Ovary (tissue), 7 donors: ENCODE measurements at regions not wholly inside any gene's neighbourhood (a gene's known extent, or its start where the extent isn't known, plus 50 kb on each side); places are given as distances from the start of the nearest gene placed in this dataset.

Experiments
- DNase-seq, 5 donors: peaks; one replicate each; pipeline ENCODE4 v3.0.0-alpha.2; 2019 to 2020
- H3K27ac ChIP-seq, 2 donors: fragments of 200-600 bp; one replicate each; pipeline versions ENCODE4 v1.5.1 to v1.8.0; 2019 to 2022
- H3K27me3 ChIP-seq: fragments of 200-600 bp; one replicate; pipeline ENCODE4 v1.8.0; 2022
- H3K36me3 ChIP-seq: fragments of 200-600 bp; sonication (generic); one replicate; pipeline ENCODE4 v1.5.1; 2019
- H3K4me1 ChIP-seq: one replicate; pipeline ENCODE4 v1.8.1; 2013; ENCODE audit warnings: mild to moderate bottlenecking, moderate library complexity; ENCODE audit not compliant: insufficient read depth
- H3K4me3 ChIP-seq: fragments of 200-600 bp; sonication (generic); one replicate; pipeline ENCODE4 v1.5.1; 2017
- H3K9me3 ChIP-seq, 2 donors: fragments of 200-600 bp in 1 of 2; sonication (generic) in 1 of 2; one replicate each; pipeline versions ENCODE4 v1.5.1 to v1.8.1; 2013 to 2019; ENCODE audit warnings: mild to moderate bottlenecking in 1 of 2, moderate library complexity in 1 of 2
- EP300 ChIP-seq: sonication (generic); formaldehyde crosslinking; IDR thresholded peaks from one replicate; pipeline ENCODE4 v1.6.1; 2017; ENCODE audit warnings: antibody characterized with exemption
- POLR2A ChIP-seq: fragments of 450-650 bp; IDR thresholded peaks from one replicate; pipeline ENCODE4 v1.6.1; 2017; ENCODE audit warnings: antibody characterized with exemption, mild to moderate bottlenecking, moderate library complexity
- WGBS, 3 donors: extraction: QIAGEN DNeasy Blood & Tissue Kit in 1 of 3; methylation state at CpG; one replicate each; pipeline versions ENCODE4 v1.1.5 to v1.1.7; 2013 to 2017; 5-methylcytosine and 5-hydroxymethylcytosine counted together
- intact Hi-C, 4 donors: fragments of 100-400 bp; cut with DNase I; formaldehyde crosslinking; loops; one replicate each; pipeline versions ENCODE4 v1.11.0 to v1.15.1; 2022 to 2023
- TF ChIP-seq, protein P1 (sequence below), 3 donors: fragments of 450-650 bp in 2 of 3; fragments of 200-600 bp in 1 of 3; IDR thresholded peaks; one replicate each; pipeline versions ENCODE4 v1.5.1 to v1.8.0; 2016 to 2022; ENCODE audit warnings: antibody characterized with exemption in 3 of 3, mild to moderate bottlenecking in 1 of 3
- donor health status: DM: no; HTN: no; CAD: no; lungs with moderate emphysema.
- donor health status: DM: no; HTN: no; CAD: no.
- donor health status: Bipolar disorder and iron deficiency.
- donor health status: DM: no; HTN: no; CAD: no.
- donor health status: DM: yes; HTN: yes; CAD: no.

- Histone ChIP-seq H3K9me3 (no peaks in the 10 kb centered on the region), H3K36me3 (no peaks in the 10 kb centered on the region), H3K27me3 (no peaks in the 10 kb centered on the region), H3K27ac (no peak overlapping the region), H3K4me3 (no peak overlapping the region), H3K4me1 (no peaks in the 10 kb centered on the region)
- WGBS, 3 donors, result 30 to 34% (median 34%) methylated on average over 4 of the region's 4 CpGs
- no peak for DNase-seq
- intact Hi-C loops, result no loop called here
- TF ChIP-seq EP300, result no peak
- TF ChIP-seq, protein P1, sequence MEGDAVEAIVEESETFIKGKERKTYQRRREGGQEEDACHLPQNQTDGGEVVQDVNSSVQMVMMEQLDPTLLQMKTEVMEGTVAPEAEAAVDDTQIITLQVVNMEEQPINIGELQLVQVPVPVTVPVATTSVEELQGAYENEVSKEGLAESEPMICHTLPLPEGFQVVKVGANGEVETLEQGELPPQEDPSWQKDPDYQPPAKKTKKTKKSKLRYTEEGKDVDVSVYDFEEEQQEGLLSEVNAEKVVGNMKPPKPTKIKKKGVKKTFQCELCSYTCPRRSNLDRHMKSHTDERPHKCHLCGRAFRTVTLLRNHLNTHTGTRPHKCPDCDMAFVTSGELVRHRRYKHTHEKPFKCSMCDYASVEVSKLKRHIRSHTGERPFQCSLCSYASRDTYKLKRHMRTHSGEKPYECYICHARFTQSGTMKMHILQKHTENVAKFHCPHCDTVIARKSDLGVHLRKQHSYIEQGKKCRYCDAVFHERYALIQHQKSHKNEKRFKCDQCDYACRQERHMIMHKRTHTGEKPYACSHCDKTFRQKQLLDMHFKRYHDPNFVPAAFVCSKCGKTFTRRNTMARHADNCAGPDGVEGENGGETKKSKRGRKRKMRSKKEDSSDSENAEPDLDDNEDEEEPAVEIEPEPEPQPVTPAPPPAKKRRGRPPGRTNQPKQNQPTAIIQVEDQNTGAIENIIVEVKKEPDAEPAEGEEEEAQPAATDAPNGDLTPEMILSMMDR (IDR thresholded peaks at IDR 0.05), result no peak
- TF ChIP-seq POLR2A, result no peak
Measured at GRCh38 chr9:4424891-4425290, 65.4 kb upstream of the SLC1A1 start.

- no peak for DNase-seq
- Histone ChIP-seq H3K27me3 (no peaks in the 10 kb centered on the region), H3K4me1 (no peaks in the 10 kb centered on the region), H3K9me3 (no peaks in the 10 kb centered on the region), H3K27ac (no peak overlapping the region), H3K4me3 (no peak overlapping the region), H3K36me3 (no peaks in the 10 kb centered on the region)
- 64 to 77% (median 71%) methylated on average over 1 of the region's 1 CpG for WGBS, 3 donors
- no peak for TF ChIP-seq POLR2A
- no peak for TF ChIP-seq EP300
- TF ChIP-seq, protein P1 (IDR thresholded peaks at IDR 0.05), result no peak
- intact Hi-C loops, result no loop called here
Measured at GRCh38 chr9:4424038-4424437, 66.2 kb upstream of the SLC1A1 start.

- Histone ChIP-seq H3K4me3 (no peak overlapping the region), H3K27ac (no peak overlapping the region), H3K4me1 (no peaks in the 10 kb centered on the region), H3K9me3 (no peaks in the 10 kb centered on the region), H3K36me3 (no peaks in the 10 kb centered on the region), H3K27me3 (no peaks in the 10 kb centered on the region)
- intact Hi-C loops, result no loop called here
- TF ChIP-seq, protein P1 (IDR thresholded peaks at IDR 0.05), result no peak
- TF ChIP-seq EP300, result no peak
- TF ChIP-seq POLR2A, result no peak
- 61 to 79% (median 62%) methylated on average over 4 of the region's 4 CpGs for WGBS, 3 donors
- DNase-seq, result no peak
Measured at GRCh38 chr9:4423207-4423610, 67.1 kb upstream of the SLC1A1 start.

DNA sequence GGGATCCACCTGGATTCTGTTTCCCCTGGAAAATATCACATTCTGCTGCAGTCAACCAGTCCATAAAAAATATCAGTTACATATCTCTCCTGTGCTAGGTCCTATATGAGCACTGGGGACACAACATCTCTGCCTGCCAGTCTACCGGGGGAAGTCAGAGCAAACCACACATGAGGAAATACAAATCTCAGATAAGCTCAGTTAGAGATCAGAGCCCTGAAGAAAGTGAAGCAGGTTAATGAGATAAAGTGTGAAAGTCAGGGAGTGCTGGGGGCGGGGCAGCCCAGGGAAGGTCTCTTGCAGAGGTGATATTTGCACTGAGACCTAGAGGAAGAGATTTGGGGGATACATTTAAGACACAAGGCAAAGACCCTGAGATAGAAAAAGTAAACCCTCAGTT is 67.8 kb upstream of the SLC1A1 start:
- H3K9me3 ChIP-seq, result no peaks in the 10 kb centered on the region
- no peaks in the 10 kb centered on the region for H3K4me1 ChIP-seq
- H3K4me3 ChIP-seq, result no peak overlapping the region
- H3K27me3 ChIP-seq, result no peaks in the 10 kb centered on the region
- WGBS, 3 donors, result 79 to 88% (median 82%) methylated on average over 2 of the region's 2 CpGs
- no peaks in the 10 kb centered on the region for H3K36me3 ChIP-seq
- TF ChIP-seq POLR2A, result no peak
- TF ChIP-seq EP300, result no peak
- TF ChIP-seq, protein P1 (IDR thresholded peaks at IDR 0.05), result no peak
- intact Hi-C loops, result no loop called here
- no peak for DNase-seq
- no peak overlapping the region for H3K27ac ChIP-seq

- Histone ChIP-seq H3K4me3 (no peak overlapping the region), H3K27ac (no peak overlapping the region), H3K27me3 (no peaks in the 10 kb centered on the region), H3K9me3 (no peaks in the 10 kb centered on the region), H3K4me1 (no peaks in the 10 kb centered on the region), H3K36me3 (no peaks in the 10 kb centered on the region)
- TF ChIP-seq, protein P1 (IDR thresholded peaks at IDR 0.05), result no peak
- TF ChIP-seq POLR2A (no peak), EP300 (no peak)
- DNase-seq, result no peak
- intact Hi-C loops, result no loop called here
- 93 to 96% (median 94%) methylated on average over 1 of the region's 1 CpG for WGBS, 3 donors
Measured at GRCh38 chr9:4421847-4422246, 68.4 kb upstream of the SLC1A1 start.
